HFFc6 (cell line): ENCODE measurements at regions not wholly inside any gene's neighbourhood (a gene's known extent, or its start where the extent isn't known, plus 50 kb on each side); places are given as distances from the start of the nearest gene placed in this dataset.

Experiments used
- DNase-seq: peaks from one replicate; pipeline ENCODE4 v3.0.0-alpha.2; 2018
- H3K27ac Mint-ChIP-seq: 2 replicates; pipeline ENCODE4 v1.8.0; 2020; ENCODE audit warnings: mild to moderate bottlenecking, mixed read lengths
- H3K27me3 Mint-ChIP-seq: 2 replicates; pipeline ENCODE4 v1.8.0; 2021; ENCODE audit warnings: mild to moderate bottlenecking, moderate library complexity, mixed read lengths; ENCODE audit not compliant: insufficient read depth
- H3K36me3 Mint-ChIP-seq: 2 replicates; pipeline ENCODE4 v1.8.0; 2021; ENCODE audit warnings: low read depth, mixed read lengths
- H3K4me1 Mint-ChIP-seq: 2 replicates; pipeline ENCODE4 v1.8.0; 2020; ENCODE audit warnings: low read depth, mixed read lengths
- H3K4me3 Mint-ChIP-seq: 2 replicates; pipeline ENCODE4 v1.8.0; 2020; ENCODE audit warnings: mild to moderate bottlenecking, moderate library complexity, mixed read lengths
- H3K9me3 Mint-ChIP-seq: 2 replicates; pipeline ENCODE4 v1.8.0; 2020; ENCODE audit warnings: mild to moderate bottlenecking, mixed read lengths
- TF ChIP-seq, protein P1 (sequence below): fragments of 200-600 bp; sonication (generic); IDR thresholded peaks from 2 replicates; pipeline ENCODE4 v1.5.0; 2021; ENCODE audit warnings: antibody characterized with exemption, mild to moderate bottlenecking

DNA sequence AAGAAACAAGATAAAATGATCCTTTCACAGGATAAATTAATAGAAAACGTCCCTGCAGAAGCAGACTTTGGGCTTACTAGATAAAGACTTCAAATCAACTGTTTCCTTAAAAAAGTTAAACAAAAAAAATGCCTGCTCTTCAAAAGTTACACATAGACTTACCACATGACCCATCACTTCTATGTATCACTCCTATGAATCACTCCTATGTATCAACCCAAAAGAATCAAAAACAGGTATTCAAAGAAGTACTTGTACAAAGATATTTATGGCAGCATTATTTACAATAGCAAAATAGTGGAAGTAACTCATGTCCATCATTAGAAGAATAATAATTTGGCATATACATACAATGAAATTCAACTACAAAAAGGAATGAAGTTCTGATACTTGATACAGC is 56.3 kb upstream of the PRDM9 start:
- TF ChIP-seq, protein P1, sequence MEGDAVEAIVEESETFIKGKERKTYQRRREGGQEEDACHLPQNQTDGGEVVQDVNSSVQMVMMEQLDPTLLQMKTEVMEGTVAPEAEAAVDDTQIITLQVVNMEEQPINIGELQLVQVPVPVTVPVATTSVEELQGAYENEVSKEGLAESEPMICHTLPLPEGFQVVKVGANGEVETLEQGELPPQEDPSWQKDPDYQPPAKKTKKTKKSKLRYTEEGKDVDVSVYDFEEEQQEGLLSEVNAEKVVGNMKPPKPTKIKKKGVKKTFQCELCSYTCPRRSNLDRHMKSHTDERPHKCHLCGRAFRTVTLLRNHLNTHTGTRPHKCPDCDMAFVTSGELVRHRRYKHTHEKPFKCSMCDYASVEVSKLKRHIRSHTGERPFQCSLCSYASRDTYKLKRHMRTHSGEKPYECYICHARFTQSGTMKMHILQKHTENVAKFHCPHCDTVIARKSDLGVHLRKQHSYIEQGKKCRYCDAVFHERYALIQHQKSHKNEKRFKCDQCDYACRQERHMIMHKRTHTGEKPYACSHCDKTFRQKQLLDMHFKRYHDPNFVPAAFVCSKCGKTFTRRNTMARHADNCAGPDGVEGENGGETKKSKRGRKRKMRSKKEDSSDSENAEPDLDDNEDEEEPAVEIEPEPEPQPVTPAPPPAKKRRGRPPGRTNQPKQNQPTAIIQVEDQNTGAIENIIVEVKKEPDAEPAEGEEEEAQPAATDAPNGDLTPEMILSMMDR = no peak
- no peaks in the 10 kb centered on the region for H3K4me1 Mint-ChIP-seq
- no peaks in the 10 kb centered on the region for H3K36me3 Mint-ChIP-seq
- H3K27me3 Mint-ChIP-seq = no peaks in the 10 kb centered on the region
- H3K27ac Mint-ChIP-seq = no peak overlapping the region
- peaks cover 43% of the 10 kb centered on the region for H3K9me3 Mint-ChIP-seq
- DNase-seq = no peak
- H3K4me3 Mint-ChIP-seq = no peak overlapping the region

GRCh38 chr5:23450187-23450586 is 57.2 kb upstream of the PRDM9 start:
- no peaks in the 10 kb centered on the region for H3K4me1 Mint-ChIP-seq
- TF ChIP-seq, protein P1 = no peak
- DNase-seq = no peak
- H3K9me3 Mint-ChIP-seq = peaks cover 37% of the 10 kb centered on the region
- no peak overlapping the region for H3K4me3 Mint-ChIP-seq
- H3K27me3 Mint-ChIP-seq = no peaks in the 10 kb centered on the region
- no peaks in the 10 kb centered on the region for H3K36me3 Mint-ChIP-seq
- no peak overlapping the region for H3K27ac Mint-ChIP-seq

DNA sequence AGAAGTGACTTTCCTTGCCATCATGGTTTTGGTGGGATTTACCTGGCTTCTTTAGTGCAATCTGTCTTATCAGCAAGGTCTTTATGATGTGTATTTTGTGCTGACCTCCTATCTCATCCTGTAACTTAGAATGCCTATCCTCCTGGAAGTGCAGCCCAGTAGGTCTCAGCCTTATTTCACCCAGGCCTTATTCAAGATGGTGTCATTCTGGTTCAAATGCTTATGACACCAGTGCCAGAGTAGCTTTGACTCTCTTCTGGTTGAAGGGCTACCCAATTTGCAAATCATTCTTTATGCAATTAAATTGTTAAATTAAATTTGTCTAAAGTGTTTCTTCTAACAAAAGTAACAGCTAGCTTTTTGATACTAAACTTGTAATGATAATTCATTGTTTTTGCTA is 58.8 kb upstream of the PRDM9 start:
- Mint-ChIP-seq H3K27ac (no peak overlapping the region), H3K4me3 (no peak overlapping the region), H3K27me3 (no peaks in the 10 kb centered on the region), H3K36me3 (0 out of 2 replicates have a peak, but pooled peaks cover 3% of the 10 kb centered on the region), H3K4me1 (no peaks in the 10 kb centered on the region), H3K9me3 (peaks cover 34% of the 10 kb centered on the region)
- TF ChIP-seq, protein P1 = no peak
- no peak for DNase-seq

DNA sequence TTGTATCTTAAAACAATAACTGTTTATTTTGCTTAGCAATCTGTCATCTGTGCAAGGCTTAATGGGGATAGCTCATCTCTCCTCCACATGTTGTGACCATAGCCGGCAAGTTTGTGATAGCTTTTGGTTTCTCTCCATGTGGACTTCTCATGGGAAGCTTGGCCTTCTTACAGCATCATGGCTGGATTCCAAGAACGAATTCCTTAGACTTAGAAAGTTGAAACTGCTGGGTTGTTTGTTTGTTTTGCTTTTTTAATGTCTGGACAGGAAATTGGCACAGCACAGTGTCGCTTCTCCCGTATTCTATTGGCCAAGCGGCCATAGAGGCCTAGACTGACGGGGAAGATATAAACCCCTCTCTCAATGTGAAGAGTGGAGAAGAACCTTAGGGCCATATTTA is 61.0 kb upstream of the PRDM9 start:
- Mint-ChIP-seq H3K27me3 (no peaks in the 10 kb centered on the region), H3K9me3 (peaks cover 36% of the 10 kb centered on the region), H3K4me3 (no peak overlapping the region), H3K4me1 (no peaks in the 10 kb centered on the region), H3K27ac (no peak overlapping the region), H3K36me3 (0 out of 2 replicates have a peak, but pooled peaks cover 3% of the 10 kb centered on the region)
- TF ChIP-seq, protein P1 = no peak
- DNase-seq = no peak

GRCh38 chr5:23445573-23445972 is 61.8 kb upstream of the PRDM9 start:
- Mint-ChIP-seq H3K27me3 (no peaks in the 10 kb centered on the region), H3K4me1 (no peaks in the 10 kb centered on the region), H3K9me3 (peaks cover 38% of the 10 kb centered on the region), H3K4me3 (no peak overlapping the region), H3K36me3 (0 out of 2 replicates have a peak, but pooled peaks cover 3% of the 10 kb centered on the region), H3K27ac (no peak overlapping the region)
- DNase-seq = no peak
- TF ChIP-seq, protein P1 = no peak

GRCh38 chr5:23440703-23441102 is 66.7 kb upstream of the PRDM9 start:
- no peak for DNase-seq
- peaks cover 33% of the 10 kb centered on the region for H3K9me3 Mint-ChIP-seq
- no peaks in the 10 kb centered on the region for H3K27me3 Mint-ChIP-seq
- no peak overlapping the region for H3K27ac Mint-ChIP-seq
- H3K4me1 Mint-ChIP-seq = no peaks in the 10 kb centered on the region
- 0 out of 2 replicates have a peak, but pooled peaks cover 3% of the 10 kb centered on the region for H3K36me3 Mint-ChIP-seq
- H3K4me3 Mint-ChIP-seq = no peak overlapping the region
- TF ChIP-seq, protein P1 = no peak
